Keratinocyte (primary cell): ENCODE measurements at regions not wholly inside any gene's neighbourhood (a gene's known extent, or its start where the extent isn't known, plus 50 kb on each side); places are given as distances from the start of the nearest gene placed in this dataset.

Source experiments
- CTCF ChIP-seq, 3 experiments: IDR thresholded peaks in 1 of 3; conservative IDR thresholded peaks in 1 of 3; optimal IDR thresholded peaks in 1 of 3; 2 replicates in 2 of 3; 3 replicates in 1 of 3; pipeline versions ENCODE3 to v1.5.1; 2011; ENCODE audit warnings: low read length in 3 of 3, mild to moderate bottlenecking in 3 of 3, moderate library complexity in 2 of 3, control low read depth in 1 of 3, inconsistent platforms in 1 of 3; ENCODE audit not compliant: insufficient read depth in 2 of 3; ENCODE audit errors: extremely low read depth in 1 of 3
- EZH2 ChIP-seq: IDR thresholded peaks from one replicate; pipeline ENCODE4 v1.6.1; 2012; ENCODE audit warnings: inconsistent platforms, mild to moderate bottlenecking, low read length, moderate library complexity

- TF ChIP-seq CTCF (optimal IDR thresholded peaks at IDR 0.05 in 1 of 3, IDR thresholded peaks at IDR 0.05 in 1 of 3, conservative IDR thresholded peaks at IDR 0.05 in 1 of 3; ENCODE audit: extremely low read depth in 1 of 3, insufficient read depth in 2 of 3, low read length in 3 of 3) (no peak), EZH2 (no peak)
These were observed 161.6 kb upstream of the PRDX4 start for GRCh38 chrX:23505531-23506303.
